WERI-Rb-1 (cell line): ENCODE measurements at regions not wholly inside any gene's neighbourhood (a gene's known extent, or its start where the extent isn't known, plus 50 kb on each side); places are given as distances from the start of the nearest gene placed in this dataset.
A peak's percentile ranks its signal among the peaks of the same experiment; 100 is the strongest.

Experiments used
- DNase-seq: peaks from one replicate; pipeline ENCODE4 v3.0.0-alpha.2; 2020
- H3K27ac ChIP-seq: fragments of 250-450 bp; sonication (Bioruptor Pico); 2 replicates; pipeline ENCODE4 v1.5.1; 2020; ENCODE audit warnings: mild to moderate bottlenecking, moderate library complexity
- H3K27me3 ChIP-seq: fragments of 250-450 bp; sonication (Bioruptor Pico); 2 replicates; pipeline ENCODE4 v1.5.1; 2021; ENCODE audit warnings: mild to moderate bottlenecking, low read depth, moderate library complexity; ENCODE audit not compliant: insufficient read depth, severe bottlenecking
- H3K36me3 ChIP-seq: fragments of 250-450 bp; sonication (Bioruptor Pico); 2 replicates; pipeline ENCODE4 v1.5.1; 2020; ENCODE audit warnings: mild to moderate bottlenecking, moderate library complexity
- H3K4me3 ChIP-seq: 2 replicates; pipeline ENCODE4 v1.5.1; 2011; ENCODE audit warnings: low read depth, mild to moderate bottlenecking, control low read depth, low read length
- H3K9me3 ChIP-seq: fragments of 250-450 bp; sonication (Bioruptor Pico); 2 replicates; pipeline ENCODE4 v1.5.1; 2021; ENCODE audit warnings: mild to moderate bottlenecking, moderate library complexity; ENCODE audit not compliant: severe bottlenecking
- CTCF ChIP-seq: IDR thresholded peaks from 2 replicates; pipeline ENCODE4 v1.5.1; 2011; ENCODE audit warnings: low read depth, mild to moderate bottlenecking, control low read depth, inconsistent platforms, low read length

- H3K36me3 ChIP-seq = no peaks in the 10 kb centered on the region
- H3K9me3 ChIP-seq = no peaks in the 10 kb centered on the region
- no peak overlapping the region for H3K27ac ChIP-seq
- no peak for TF ChIP-seq CTCF
- no peak for DNase-seq
- no peak overlapping the region for H3K4me3 ChIP-seq
- H3K27me3 ChIP-seq = no peaks in the 10 kb centered on the region
Observed at GRCh38 chr1:239800861-239801260, 290.8 kb upstream of the FMN2 start.

- Histone ChIP-seq H3K27ac (no peak overlapping the region), H3K4me3 (no peak overlapping the region)
- no peak for TF ChIP-seq CTCF
Observed at GRCh38 chr1:239802275-239802674, 289.4 kb upstream of the FMN2 start.

GRCh38 chr1:239803781-239804180 lies 287.9 kb upstream of the FMN2 start:
- H3K27ac ChIP-seq = no peak overlapping the region
- H3K9me3 ChIP-seq = no peaks in the 10 kb centered on the region
- no peaks in the 10 kb centered on the region for H3K27me3 ChIP-seq
- H3K36me3 ChIP-seq = no peaks in the 10 kb centered on the region
- no peak for DNase-seq
- TF ChIP-seq CTCF = 0 out of 2 replicates have a peak, but pooled peaks have one; percentile 6
- H3K4me3 ChIP-seq = no peak overlapping the region

More at GRCh38 chr1:239802275-239802674, 289.4 kb upstream of the FMN2 start:
- no peaks in the 10 kb centered on the region for H3K9me3 ChIP-seq
- no peaks in the 10 kb centered on the region for H3K36me3 ChIP-seq
- DNase-seq = no peak
- no peaks in the 10 kb centered on the region for H3K27me3 ChIP-seq

- TF ChIP-seq CTCF = no peak
- no peak overlapping the region for H3K27ac ChIP-seq
- H3K27me3 ChIP-seq = no peaks in the 10 kb centered on the region
- H3K9me3 ChIP-seq = no peaks in the 10 kb centered on the region
- DNase-seq = no peak
- no peak overlapping the region for H3K4me3 ChIP-seq
- H3K36me3 ChIP-seq = no peaks in the 10 kb centered on the region
Observed at GRCh38 chr1:239804266-239804665, 287.4 kb upstream of the FMN2 start.

- no peak overlapping the region for H3K27ac ChIP-seq
- TF ChIP-seq CTCF = no peak
- H3K27me3 ChIP-seq = no peaks in the 10 kb centered on the region
- H3K9me3 ChIP-seq = no peaks in the 10 kb centered on the region
- no peak for DNase-seq
- no peak overlapping the region for H3K4me3 ChIP-seq
- H3K36me3 ChIP-seq = no peaks in the 10 kb centered on the region
Observed at GRCh38 chr1:239805042-239805441, 286.6 kb upstream of the FMN2 start.

GRCh38 chr1:239805851-239806772 lies 285.6 kb upstream of the FMN2 start:
- Histone ChIP-seq H3K9me3 (no peaks in the 10 kb centered on the region), H3K4me3 (no peak overlapping the region), H3K36me3 (no peaks in the 10 kb centered on the region), H3K27me3 (no peaks in the 10 kb centered on the region), H3K27ac (no peak overlapping the region; the same call in 1 of the 2 replicates)
- DNase-seq = peak; percentile 86
- no peak for TF ChIP-seq CTCF
